IMR-90 (cell line): ENCODE measurements at regions not wholly inside any gene's neighbourhood (a gene's known extent, or its start where the extent isn't known, plus 50 kb on each side); places are given as distances from the start of the nearest gene placed in this dataset.
"Not testable (repeated sequence)": the region's sequence is repeated elsewhere in the genome, so short reads cannot be mapped to it uniquely, and the experiment has no call there.

Experiments
- ATAC-seq: fragments of 200-7000 bp; cut with Tn5 transposase; 2 replicates; pipeline ENCODE4 v1.9.1; 2020; ENCODE audit warnings: low read depth, mild to moderate bottlenecking, moderate library complexity
- BruUV-seq: library from RNA; stranded (reverse); fragments of 400-500 nt; replicated peaks from 2 replicates; lab custom pipeline; 2021; lab: Mats Ljungman, UMichigan
- CTCF ChIA-PET: fragments of 300-600 bp; formaldehyde crosslinking; extraction: SDS; loops from one replicate; lab custom pipeline; 2021; ENCODE audit warnings: antibody characterized with exemption; lab: Yijun Ruan, JAX
- POLR2A ChIA-PET: fragments of 300-600 bp; sonication (Branson Sonifier 250); formaldehyde crosslinking; loops from one replicate; lab custom pipeline; 2022; ENCODE audit warnings: antibody characterized with exemption; ENCODE audit not compliant: unreplicated experiment; lab: Charles Lee
- DNase-seq: peaks from one replicate; pipeline ENCODE4 v3.0.0; 2013
- H2AFZ ChIP-seq: replicated peaks from 2 replicates; pipeline ENCODE3; 2013; ENCODE audit warnings: low read length, mild to moderate bottlenecking; ENCODE audit not compliant: poor library complexity
- H2AK5ac ChIP-seq: 2 replicates; pipeline ENCODE4 v1.6.1; 2013; ENCODE audit warnings: low read depth, low read length, inconsistent platforms
- H2AK9ac ChIP-seq: replicated peaks from 2 replicates; pipeline ENCODE3; 2013; ENCODE audit warnings: mild to moderate bottlenecking, low read depth, low read length, moderate library complexity; ENCODE audit not compliant: poor library complexity
- H2BK120ac ChIP-seq: 2 replicates; pipeline ENCODE4 v1.6.1; 2013; ENCODE audit warnings: low read depth, low read length, inconsistent platforms
- H2BK15ac ChIP-seq: 3 replicates; pipeline ENCODE4 v1.6.1; 2013; ENCODE audit warnings: low read depth, low read length, inconsistent platforms
- H2BK20ac ChIP-seq: 2 replicates; pipeline ENCODE4 v1.6.1; 2013; ENCODE audit warnings: low read depth, mild to moderate bottlenecking, inconsistent platforms, low read length, moderate library complexity
- H2BK5ac ChIP-seq: 2 replicates; pipeline ENCODE4 v1.6.1; 2013; ENCODE audit warnings: mild to moderate bottlenecking, low read depth, low read length, inconsistent platforms; ENCODE audit not compliant: poor library complexity, severe bottlenecking
- H3K14ac ChIP-seq: replicated peaks from 2 replicates; pipeline ENCODE4 v1.6.1; 2013; ENCODE audit warnings: low read depth, low read length, inconsistent platforms
- H3K18ac ChIP-seq: 2 replicates; pipeline ENCODE4 v1.6.1; 2013; ENCODE audit warnings: low read depth, low read length, control low read depth
- H3K23ac ChIP-seq: 2 replicates; pipeline ENCODE4 v1.6.1; 2013; ENCODE audit warnings: low read depth, low read length, inconsistent platforms
- H3K27ac ChIP-seq: 2 replicates; pipeline ENCODE4 v1.5.1; 2013; ENCODE audit warnings: mild to moderate bottlenecking, control low read depth, low read length; ENCODE audit not compliant: insufficient read depth
- H3K27me3 ChIP-seq: 2 replicates; pipeline ENCODE4 v1.6.1; 2013; ENCODE audit warnings: low read length; ENCODE audit not compliant: control insufficient read depth, insufficient read depth
- H3K36me3 ChIP-seq: 2 replicates; pipeline ENCODE4 v1.6.1; 2013; ENCODE audit warnings: low read length, mixed read lengths; ENCODE audit not compliant: control insufficient read depth, insufficient read depth
- H3K4ac ChIP-seq: 2 replicates; pipeline ENCODE4 v1.6.1; 2013; ENCODE audit warnings: low read depth, low read length, inconsistent platforms
- H3K4me1 ChIP-seq: 2 replicates; pipeline ENCODE4 v1.6.1; 2013; ENCODE audit warnings: low read length, mixed read lengths; ENCODE audit not compliant: control insufficient read depth, insufficient read depth
- H3K4me2 ChIP-seq: 2 replicates; pipeline ENCODE4 v1.6.1; 2013; ENCODE audit warnings: low read depth, mild to moderate bottlenecking, control low read depth, low read length, moderate library complexity
- H3K4me3 ChIP-seq: 2 replicates; pipeline ENCODE4 v1.5.1; 2013; ENCODE audit warnings: low read depth, mild to moderate bottlenecking, control low read depth, low read length, moderate library complexity; ENCODE audit not compliant: insufficient read depth
- H3K56ac ChIP-seq: 2 replicates; pipeline ENCODE4 v1.6.1; 2013; ENCODE audit warnings: low read length, inconsistent platforms; ENCODE audit not compliant: insufficient read depth; ENCODE audit errors: extremely low read depth
- H3K79me1 ChIP-seq, 2 experiments: 2 replicates each; pipeline ENCODE4 v1.6.1; 2013; ENCODE audit warnings: low read length in 2 of 2, inconsistent platforms in 1 of 2, low read depth in 1 of 2
- H3K9ac ChIP-seq: 2 replicates; pipeline ENCODE4 v1.6.1; 2013; ENCODE audit warnings: low read depth, low read length, control low read depth
- H3K9me1 ChIP-seq: 2 replicates; pipeline ENCODE4 v1.6.1; 2013; ENCODE audit warnings: low read length, inconsistent platforms; ENCODE audit not compliant: insufficient read depth
- H3K9me3 ChIP-seq: 2 replicates; pipeline ENCODE4 v1.6.1; 2013; ENCODE audit warnings: low read length; ENCODE audit not compliant: control insufficient read depth, insufficient read depth
- H4K20me1 ChIP-seq: 2 replicates; pipeline ENCODE4 v1.6.1; 2013; ENCODE audit warnings: low read length, inconsistent platforms; ENCODE audit not compliant: insufficient read depth
- H4K5ac ChIP-seq: 2 replicates; pipeline ENCODE4 v1.6.1; 2013; ENCODE audit warnings: mild to moderate bottlenecking, low read depth, low read length, control low read depth
- H4K8ac ChIP-seq, 2 experiments: 2 replicates each; pipeline ENCODE4 v1.6.1; 2013; ENCODE audit warnings: low read depth in 2 of 2, low read length in 2 of 2, control low read depth in 1 of 2, inconsistent platforms in 1 of 2
- H4K91ac ChIP-seq: 2 replicates; pipeline ENCODE4 v1.6.1; 2013; ENCODE audit warnings: low read depth, low read length, inconsistent platforms; ENCODE audit not compliant: insufficient read depth
- WGBS, 2 experiments: methylation state at CpG; one replicate each; pipeline versions ENCODE4 v1.1.5 to v1.1.7; 2013; ENCODE audit warnings: missing lambda C conversion rate in 2 of 2; ENCODE audit not compliant: insufficient read length in 1 of 2; ENCODE audit errors: extremely low coverage in 2 of 2; 5-methylcytosine and 5-hydroxymethylcytosine counted together
- dilution Hi-C: fragments of 300-500 bp; cut with HindIII; formaldehyde crosslinking; loops from one replicate; pipeline ENCODE4 v1.14.3; 2018; ENCODE audit warnings: low sequenced_read_pairs; ENCODE audit not compliant: unreplicated experiment
- in situ Hi-C: fragments of 300-500 bp; cut with MboI; formaldehyde crosslinking; loops from 3 replicates; pipeline ENCODE4 v1.14.3; 2019; ENCODE audit warnings: low sequenced_read_pairs, inconsistent platforms, mixed read lengths
- intact Hi-C: fragments of 100-400 bp; cut with micrococcal nuclease; formaldehyde crosslinking; loops from 2 replicates; pipeline ENCODE4 v1.10.0; 2022

DNA sequence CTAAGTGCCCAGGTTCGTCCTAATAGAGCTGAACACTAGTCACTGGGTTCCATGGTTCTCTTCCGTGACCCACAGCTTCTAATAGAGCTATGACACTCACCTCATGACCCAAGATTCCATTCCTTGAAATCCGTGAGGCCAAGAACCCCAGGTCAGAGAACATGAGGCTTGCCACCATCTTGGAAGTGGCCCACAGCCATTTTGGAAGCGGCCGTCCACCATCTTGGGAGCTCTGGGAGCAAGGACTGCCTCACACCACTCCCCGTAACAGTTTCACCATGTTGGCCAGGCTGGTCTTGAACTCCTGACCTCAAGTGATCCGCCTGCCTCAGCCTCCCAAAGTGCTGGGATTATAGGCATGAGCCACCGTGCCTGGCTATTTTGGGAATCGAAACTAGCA, 75.0 kb upstream of the MTAP start:
- WGBS, 2 experiments, result 100% methylated on average over 2 of the region's 9 CpGs; no CpG with 5 or more reads in 1 of the 2 experiments
- CTCF ChIA-PET, result interaction anchor here (1.0 kb wide), 1 partner anchor 13 kb away, joined by 3 read pairs; no protein-coding TSS in a partner anchor
- dilution Hi-C loops, result not testable (repeated sequence)

More for the DNA sequence above, 75.0 kb upstream of the MTAP start:
- H3K36me3 ChIP-seq, H2AK9ac ChIP-seq, ATAC-seq, intact Hi-C loops, H3K27me3 ChIP-seq, H2BK15ac ChIP-seq, H3K9me1 ChIP-seq, H4K20me1 ChIP-seq, H4K91ac ChIP-seq, H3K18ac ChIP-seq, H2BK20ac ChIP-seq, H3K4me1 ChIP-seq, H3K9me3 ChIP-seq, POLR2A ChIA-PET, H3K4ac ChIP-seq, H3K56ac ChIP-seq, H3K79me1 ChIP-seq, DNase-seq, BruUV-seq, H2BK120ac ChIP-seq, H3K4me3 ChIP-seq, H3K14ac ChIP-seq, H2AFZ ChIP-seq, H3K27ac ChIP-seq, H4K8ac ChIP-seq, H3K23ac ChIP-seq, H3K9ac ChIP-seq, in situ Hi-C loops, H4K5ac ChIP-seq, H2BK5ac ChIP-seq, H3K4me2 ChIP-seq, H2AK5ac ChIP-seq: not testable (repeated sequence)
